Hippocampal formation (tissue), 2 donors: ENCODE measurements at regions not wholly inside any gene's neighbourhood (a gene's known extent, or its start where the extent isn't known, plus 50 kb on each side); places are given as distances from the start of the nearest gene placed in this dataset.

Source experiments
- DNase-seq, 2 donors: peaks; one replicate each; lab custom pipeline; 2025; lab: John Stamatoyannopoulos, UW

DNA sequence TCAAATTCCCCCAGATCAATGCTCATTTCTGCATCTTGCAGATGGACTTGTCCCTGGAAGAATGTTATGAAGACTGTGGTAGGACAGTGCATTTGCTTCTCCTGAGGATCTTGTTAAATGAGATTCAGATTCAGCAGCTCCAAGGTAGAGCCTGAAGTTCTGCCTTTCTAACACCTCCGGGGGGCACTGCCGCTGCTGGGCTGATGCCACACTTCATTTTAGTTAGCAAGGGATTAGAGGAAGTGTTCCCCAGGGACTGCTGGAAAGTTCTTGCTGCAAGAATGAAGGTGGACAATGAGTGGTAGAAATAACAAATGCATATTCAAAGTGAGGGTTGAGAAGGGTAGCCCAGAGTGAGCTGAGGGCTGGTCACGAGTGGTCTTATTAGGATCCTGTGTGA, 434.3 kb upstream of the AKR1E2 start:
- DNase-seq = no peak

DNA sequence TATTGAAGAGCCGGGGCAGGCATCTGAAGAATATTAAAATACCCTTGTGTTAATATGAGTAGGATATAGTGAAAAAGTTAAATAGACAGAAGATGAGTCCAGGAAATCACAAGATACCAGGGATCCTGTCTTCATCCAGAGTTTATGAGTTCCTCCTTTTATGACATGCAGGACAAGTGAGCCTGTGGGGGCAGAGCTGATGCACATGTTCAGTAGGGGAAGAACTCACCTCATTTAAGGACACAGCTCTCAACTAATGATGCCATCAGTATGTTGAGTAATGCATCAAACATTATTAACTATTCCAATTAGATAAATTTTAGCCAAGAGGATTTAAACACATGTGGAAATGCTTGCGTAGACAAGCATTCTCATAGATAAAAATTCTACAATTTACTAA, 435.8 kb upstream of the AKR1E2 start:
- DNase-seq = no peak

DNA sequence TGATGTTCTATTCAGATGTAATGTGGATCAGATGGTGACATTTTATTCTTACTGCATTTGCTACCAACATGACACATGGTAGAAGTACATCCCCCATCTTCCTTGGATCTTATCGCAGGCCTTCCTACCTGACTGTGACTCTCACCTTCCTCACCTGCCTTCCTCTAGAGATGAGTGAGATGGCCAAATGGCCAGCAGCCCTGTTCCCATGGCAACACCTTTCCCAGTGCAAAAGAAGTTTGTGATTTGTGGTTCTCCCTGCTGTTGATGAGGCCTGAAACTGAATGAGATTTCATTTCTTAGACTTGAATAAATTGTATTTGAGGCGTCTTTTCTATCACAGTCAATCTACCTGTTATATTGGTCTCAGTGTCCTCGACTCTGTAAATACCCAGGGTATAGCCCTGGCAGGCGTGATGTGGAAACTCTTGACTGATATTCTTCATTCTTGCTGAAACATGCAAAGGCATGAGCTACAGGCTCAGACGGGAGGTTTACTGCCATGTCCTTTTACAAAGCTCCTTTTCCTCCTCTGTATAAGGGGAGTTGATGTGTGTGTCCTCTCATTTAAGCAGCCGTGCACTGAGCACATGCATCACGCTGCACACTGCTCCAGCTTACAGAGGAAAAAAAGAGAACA, 440.7 kb upstream of the AKR1E2 start:
- DNase-seq = no peak

DNA sequence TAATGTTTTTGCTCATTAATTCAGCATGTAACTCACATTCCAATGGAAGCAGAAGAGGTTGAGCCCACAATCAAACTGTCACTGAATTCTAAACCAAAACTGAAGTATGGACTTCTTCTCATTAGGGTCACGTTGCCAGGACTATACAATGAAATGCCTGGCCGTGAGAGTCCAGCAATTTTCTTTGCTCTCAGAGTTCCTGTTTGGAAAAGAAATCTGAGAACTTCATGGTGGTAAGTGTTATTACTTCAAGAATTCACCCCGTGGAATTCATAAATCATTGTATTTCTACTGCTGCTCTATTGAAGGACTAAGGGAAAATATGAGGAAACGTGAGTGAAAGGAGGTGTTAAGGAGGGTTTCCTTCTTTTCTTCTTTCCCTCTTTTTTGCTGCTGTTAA, 441.8 kb upstream of the AKR1E2 start:
- DNase-seq = no peak

DNA sequence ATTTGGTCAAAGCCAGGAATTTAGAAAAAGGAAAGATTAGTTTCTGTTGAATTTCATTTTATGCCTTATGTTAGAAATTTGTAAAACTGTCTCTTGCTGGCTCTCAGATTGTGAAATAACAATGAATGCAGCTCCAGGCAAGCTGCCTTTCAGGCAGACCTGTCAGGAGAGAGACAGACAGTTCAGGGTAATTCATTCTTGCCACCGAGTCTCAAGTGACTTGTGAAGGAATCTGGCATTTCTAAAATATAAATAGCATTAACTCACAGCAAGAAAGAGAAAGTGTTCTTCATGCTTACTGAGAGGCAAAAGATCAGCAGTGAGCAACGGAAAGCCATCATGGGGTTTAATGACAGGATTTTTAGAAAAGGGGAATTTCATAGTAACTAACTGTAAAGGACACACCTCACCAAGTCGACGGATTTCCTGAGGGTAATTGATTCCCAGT, 442.3 kb upstream of the AKR1E2 start:
- no peak for DNase-seq

DNA sequence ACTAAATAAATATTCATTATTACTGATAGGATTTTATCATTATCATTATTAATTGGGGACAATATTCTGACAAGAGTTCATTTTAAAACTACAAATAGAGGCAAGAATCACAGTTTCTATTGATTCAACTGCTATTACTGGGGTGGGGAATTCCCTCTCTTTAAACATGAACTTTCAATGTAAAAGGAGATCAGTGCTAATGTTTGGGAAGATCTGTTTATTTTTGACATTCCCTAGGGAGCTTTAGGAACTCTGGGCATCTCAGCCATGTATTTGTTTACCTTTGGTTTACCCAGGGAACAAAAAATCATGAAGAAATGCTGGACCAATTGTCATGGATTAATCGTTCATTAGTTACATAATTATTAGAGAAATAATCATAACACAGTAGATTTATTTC, 443.2 kb upstream of the AKR1E2 start:
- no peak for DNase-seq

DNA sequence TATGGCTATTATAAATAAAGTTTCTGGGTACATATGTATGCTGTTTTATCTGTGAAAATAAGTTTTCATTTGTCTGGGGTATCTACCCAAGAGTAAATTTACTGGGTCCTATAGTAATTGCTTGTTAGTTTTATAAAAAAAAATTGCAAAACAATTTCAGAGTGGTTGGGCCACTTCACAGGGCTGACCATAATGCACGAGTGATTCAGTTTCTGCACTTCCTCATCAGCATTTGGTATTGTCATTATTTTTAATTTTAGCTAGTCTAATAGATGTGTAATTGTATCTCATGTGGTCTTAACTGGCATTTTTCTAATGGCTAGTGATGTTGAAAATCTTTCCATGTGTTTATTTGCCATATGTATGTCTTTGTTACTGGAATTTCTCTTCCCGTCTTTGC, 452.4 kb upstream of the AKR1E2 start:
- DNase-seq = no peak

DNA sequence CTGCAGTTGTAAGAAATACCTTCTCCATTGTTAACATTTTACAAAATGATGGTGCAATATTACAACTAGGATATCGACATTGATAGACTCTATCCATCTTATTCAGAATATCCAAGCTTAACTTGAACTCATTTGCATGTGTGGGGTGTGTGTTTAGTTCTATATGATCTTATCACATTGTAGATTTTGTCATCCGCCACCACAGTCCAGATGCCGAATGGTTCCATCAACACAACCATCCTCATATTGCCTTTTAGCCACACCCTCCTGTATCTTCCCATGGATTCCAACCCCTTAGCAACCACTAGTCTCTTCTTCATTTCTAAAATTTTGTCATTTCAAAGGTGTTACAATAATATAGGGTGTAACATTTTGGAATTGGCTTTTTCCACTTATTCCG, 452.9 kb upstream of the AKR1E2 start:
- DNase-seq = no peak

DNA sequence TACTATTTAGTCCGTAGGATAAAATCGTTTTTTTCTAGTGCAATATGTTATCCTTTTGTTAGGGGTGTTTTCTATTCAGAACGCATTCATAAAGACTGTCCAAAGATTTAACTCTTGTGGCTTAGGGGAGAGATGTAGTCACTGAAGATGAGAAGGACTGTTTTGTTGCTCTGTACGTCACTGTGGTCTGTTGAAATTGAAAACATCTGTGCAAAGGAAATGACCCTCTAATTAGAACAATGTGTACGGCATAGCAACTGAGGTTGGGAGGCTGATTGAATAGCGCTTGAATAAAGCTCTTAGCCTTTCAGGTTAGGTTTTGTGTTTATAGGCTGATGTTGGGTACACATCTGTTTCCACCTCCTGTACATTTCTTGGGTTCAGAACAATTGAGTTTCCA, 453.4 kb upstream of the AKR1E2 start:
- DNase-seq = no peak

DNA sequence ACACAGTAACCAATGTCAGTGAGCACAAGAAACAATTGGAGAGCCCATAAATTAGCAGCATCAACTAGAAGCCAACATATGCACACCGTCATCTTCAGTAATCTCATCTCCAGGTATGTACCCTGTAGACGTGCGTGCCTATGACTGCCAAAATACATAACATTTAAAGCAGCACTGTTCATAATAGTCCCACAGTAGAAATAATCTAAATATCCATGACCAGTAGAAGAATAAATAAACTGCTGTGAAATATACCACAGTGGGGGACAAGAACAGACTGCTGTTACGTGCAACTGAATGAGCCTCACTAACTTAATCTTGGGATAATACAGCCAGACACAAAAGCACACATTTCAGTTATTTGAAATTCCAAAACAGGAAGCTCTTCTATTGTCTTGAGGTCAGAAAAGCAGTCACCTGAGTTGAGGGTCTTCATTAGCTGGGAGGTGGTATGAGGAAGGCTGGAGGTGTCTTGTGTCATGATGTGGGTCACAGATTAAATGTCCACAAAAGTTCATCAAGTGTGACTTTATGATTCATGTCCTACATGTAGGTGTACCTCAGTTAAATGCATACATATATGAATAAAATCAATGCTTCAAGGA, 454.2 kb upstream of the AKR1E2 start:
- DNase-seq = no peak

DNA sequence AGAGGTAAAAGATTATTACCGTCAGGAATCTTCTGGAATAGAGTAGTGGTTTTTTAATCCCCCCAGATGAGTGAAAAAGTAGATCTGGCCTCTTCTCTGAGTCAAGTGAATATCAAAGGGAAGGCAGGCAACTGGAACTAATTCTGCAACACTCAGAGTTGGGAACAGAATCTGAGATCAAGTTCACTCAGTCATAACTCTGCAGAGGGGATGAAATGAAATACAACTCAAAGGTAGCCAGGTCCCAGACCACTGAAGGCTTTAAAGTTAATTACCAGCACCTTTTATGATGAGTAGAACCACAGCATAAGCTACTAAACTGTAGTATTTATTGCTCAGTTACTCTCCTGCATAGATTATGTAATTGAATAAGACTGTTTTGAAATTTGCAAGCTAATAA, 455.6 kb upstream of the AKR1E2 start:
- no peak for DNase-seq

DNA sequence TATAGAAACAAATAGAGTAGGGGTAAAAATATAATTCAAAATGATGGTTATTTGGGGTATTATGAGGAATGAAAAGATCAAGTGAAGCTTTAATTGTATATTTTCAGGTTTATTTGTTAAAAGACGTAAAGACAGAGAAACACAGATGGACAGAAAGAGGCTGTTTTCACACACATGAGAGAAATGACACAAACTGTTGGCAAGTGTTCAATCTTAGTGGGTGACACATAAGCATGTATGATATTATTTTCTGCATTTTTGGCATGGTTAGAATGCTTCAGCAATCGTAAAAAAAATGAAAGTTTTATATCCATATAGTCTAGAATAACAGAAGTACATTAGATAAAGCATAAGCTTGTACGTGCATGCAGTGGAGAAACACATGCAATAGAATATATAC, 464.4 kb upstream of the AKR1E2 start:
- no peak for DNase-seq

DNA sequence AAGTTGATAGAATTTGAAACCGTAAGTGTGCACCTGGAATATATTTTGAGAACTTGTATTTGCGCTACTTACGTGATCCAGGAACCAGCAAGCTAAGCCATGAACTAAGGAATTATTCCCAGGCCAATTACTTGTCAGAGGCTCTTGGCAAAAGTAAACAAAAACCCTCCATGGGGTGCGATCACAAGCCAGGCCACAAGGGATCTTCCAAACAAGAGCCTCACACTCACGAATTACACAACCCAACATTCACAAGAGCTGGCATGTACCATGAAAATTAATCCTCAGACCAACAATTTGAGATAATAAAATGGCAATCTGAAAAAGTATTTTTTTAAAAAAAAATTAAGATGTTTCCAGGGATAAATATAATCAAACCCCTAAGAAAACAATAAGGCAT, 467.0 kb upstream of the AKR1E2 start:
- DNase-seq = no peak

DNA sequence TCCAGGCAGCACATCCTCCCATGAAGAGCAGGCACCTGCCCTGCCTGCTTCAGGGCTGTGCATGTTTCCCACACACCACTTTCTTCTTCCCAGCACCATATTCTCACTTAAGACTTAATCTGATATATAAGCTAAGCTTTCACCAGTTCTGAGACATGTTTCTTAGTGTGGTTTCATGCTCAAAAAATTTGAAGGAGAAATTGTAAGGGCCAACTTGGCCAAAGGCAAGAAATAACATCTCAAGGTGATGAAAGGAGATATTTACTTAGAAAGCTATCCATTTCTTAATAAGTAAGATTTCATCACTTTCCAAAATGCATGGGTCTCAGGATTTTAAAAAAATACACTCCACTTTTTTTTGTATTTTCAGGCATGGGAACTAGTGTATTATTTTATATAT, 468.1 kb upstream of the AKR1E2 start:
- no peak for DNase-seq

DNA sequence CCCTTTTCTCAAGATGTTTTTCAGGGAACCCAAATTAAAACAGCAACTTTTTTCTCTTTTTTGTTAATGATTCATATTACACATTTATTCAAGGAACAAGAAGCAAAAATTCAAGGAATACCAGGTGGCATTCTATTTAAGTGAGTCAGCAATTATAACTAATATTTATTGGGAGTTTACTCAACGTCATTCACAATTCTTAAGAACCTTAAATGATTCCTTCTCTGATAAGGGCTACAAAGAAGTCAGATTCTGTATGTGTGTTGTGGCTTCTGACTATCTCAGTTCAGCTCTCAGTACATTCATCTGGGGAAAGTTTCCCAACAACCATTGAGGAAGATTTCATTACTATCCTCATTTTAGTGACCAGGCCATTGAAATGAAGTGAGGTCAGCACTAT, 470.7 kb upstream of the AKR1E2 start:
- DNase-seq = no peak

DNA sequence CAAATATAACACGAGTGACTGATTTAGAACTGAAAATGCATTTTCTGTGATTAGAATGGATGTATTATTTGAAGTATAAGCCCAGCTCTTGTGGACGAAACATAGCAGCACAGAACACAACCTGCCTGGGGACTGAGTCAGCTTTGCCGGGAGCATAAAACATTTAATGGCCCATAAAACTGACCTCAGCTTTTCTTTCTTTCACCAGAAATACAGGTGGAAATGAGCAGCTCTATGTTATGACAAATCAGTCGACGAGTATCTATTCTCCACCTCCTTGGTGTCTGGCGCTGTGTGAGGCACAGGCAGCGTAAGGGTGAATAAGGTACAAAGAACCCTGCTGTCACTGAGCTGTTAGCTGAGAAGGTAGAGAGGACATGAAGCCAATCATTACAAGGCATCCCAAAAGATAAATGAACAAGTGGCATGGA, 471.6 kb upstream of the AKR1E2 start:
- no peak for DNase-seq

DNA sequence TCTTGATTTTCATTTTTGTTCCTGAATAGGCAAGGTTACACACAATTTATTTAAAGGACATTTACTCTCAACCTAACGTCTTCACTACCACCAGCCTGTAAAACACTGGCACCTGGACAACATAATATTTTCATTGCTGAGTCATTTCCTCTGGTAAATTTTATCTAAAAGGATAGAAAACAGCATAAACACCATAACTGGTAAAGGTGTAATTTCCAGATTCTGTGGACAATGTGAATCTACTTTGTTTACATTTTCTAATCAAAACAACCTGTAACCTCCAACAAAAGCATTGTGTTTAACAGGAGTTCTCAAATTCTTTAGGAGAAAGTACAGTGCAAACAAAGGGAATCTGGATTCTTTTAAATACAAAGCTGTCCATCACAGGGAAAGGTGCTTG, 472.0 kb upstream of the AKR1E2 start:
- DNase-seq = no peak

DNA sequence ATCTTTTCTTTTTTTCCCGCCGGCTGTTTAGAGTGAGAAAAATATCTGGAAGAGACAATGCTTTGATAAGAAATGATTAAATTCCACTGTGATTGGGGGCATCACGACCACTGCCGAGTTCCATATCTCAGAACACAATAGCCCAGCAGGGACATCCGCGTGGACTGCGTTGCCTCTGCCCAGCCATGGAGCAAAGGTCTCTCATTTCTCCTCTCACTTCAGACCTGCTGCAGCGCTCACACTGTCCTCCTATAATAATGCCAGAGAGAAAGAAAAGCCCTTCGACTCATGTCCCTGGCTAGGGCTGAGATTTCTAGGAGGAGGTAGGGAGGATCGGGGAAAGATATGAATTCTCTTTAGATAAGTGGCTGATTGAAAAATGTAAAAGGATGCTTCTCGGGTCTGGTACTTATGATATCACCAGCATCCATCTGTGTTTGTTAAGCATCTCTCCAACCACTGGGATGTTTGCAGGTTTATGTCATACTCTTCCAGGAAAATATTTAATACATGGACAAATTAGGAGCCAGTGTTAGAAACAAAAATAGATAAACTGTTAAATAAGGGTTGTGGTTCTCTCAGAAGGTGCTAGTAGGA, 472.9 kb upstream of the AKR1E2 start:
- no peak for DNase-seq

DNA sequence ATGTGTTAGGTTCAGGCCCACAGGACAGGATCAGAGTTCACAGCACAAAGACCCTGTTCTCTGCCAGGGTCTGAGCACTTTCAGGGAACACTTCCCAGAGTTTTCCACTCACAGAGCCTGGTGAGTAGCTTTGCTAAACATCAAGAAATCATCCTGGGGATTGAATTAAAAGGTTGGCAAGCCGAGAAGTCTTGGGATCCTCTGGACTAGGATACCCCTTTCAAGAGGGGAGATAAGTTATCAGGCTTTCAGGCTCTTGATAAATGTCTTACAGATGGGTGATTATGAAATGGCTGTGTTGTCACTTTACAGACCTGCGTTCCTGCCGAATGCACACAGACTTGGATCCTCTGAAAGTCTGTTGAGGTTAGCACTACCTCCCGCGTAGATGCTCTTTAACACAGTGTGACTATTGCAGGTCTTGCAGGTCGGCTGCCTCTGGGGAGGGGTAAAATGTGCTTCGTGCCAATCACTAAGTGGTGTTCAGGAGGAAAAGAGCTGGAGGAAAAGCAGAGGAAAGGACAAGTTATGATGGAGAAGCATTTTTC, 473.5 kb upstream of the AKR1E2 start:
- DNase-seq = no peak

DNA sequence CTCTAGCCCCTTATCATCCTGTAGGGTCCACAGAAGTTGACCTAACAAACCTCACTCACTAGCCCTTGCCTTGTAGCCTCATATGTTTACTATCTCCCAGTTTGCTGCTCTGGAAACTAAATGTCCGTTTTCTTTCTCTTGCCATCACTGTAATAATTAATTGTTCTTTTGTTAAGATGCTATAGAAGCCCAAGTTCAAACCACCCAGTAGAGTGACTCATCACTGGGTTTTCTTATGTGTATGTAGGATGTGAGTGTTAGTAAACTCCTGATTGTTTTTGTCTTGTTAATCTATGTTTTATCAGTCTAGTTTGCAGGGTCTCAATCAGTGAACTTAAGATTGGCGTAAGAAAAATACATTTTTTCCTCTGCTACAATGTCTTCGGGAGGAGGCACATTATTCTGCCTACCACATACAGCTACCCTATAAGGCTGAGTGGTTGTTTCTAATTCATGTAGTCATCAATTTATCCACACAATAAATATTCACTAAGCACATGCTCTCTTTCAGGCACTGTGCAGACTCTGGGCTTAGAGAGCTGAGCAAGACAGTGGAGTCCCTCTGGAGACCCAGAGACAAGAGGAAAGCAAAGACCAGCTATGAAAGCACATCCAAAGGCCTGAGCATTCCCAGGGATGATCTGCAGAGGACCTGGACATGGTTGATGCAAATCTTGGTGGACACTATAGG, 474.1 kb upstream of the AKR1E2 start:
- no peak for DNase-seq

DNA sequence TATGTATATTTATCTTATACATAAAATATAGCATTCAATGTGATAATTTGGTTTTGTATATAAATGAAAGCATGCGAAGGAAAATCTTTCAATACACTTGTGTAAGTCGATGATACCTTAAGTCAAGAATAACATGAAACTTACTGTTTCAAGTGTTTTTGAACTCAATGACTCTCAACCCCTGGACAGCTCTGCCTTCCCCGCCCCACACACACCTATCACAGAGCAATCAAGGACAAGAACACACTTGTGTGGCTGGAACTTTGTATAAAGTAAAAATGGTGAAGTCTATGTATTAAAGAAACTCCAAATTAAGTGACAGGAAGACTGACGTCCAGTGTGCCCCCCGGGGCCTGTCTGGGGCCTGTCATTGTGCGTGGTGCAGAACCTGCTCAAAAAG, 478.6 kb upstream of the AKR1E2 start:
- DNase-seq = no peak

DNA sequence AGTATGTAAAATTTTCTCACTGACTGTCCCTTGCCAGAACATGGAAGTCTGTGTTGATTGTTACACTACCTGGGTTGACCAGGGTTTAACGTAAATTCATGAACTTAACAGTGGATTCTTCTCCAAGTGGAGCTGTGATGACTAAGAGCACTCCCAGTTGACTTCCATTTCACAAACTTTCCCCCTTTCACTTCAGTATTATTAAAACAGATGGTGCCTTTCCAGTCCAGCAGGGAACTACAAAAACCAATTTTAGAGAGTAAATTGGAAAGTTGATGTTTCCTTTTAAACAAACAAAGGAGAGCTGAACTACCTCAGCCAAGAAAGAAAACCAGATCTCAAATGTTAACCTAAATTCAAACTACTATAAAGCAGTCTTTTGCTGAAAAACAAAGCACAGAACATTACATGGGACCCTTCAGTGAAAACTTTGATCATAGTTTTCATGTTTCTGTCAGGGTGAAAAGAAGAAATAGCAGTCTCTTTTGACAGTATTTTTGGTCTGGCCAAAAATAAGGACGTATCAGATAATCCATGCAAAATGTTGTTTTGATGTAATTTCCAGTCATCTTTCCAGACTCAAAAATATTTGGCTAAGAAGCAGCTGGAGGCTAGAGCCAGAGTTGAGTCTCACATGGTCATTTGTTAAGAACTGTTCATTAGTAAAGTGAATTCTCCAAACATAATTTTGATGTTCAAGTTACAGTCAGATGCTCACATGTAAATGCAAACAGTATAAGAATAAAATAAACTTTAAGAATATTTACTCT, 479.9 kb upstream of the AKR1E2 start:
- no peak for DNase-seq
